Natural killer cell treated with Interleukin-12 subunit alpha and Interleukin-12 subunit beta and Interleukin-15 and Interleukin-18, amount 100 ng/mL, for 72 hours (primary cell): ENCODE measurements at regions not wholly inside any gene's neighbourhood (a gene's known extent, or its start where the extent isn't known, plus 50 kb on each side); places are given as distances from the start of the nearest gene placed in this dataset.

Experiments used
- ATAC-seq, 2 donors: fragments of 150-1000 bp; cut with Tn5 transposase in 1 of 2; sonication (Bioruptor Pico), chemical (Tn5 transposase) in 1 of 2; 2 replicates each; pipeline ENCODE4 v1.10.0; 2021
- DNase-seq: peaks from one replicate; pipeline ENCODE4 v3.0.0; 2022; ENCODE audit warnings: low spot score
- H3K27ac Mint-ChIP-seq, 2 donors: 1 replicate in 1 of 2; 2 replicates in 1 of 2; pipeline ENCODE4 v1.8.0; 2022; ENCODE audit warnings: mixed read lengths in 2 of 2, mild to moderate bottlenecking in 1 of 2, moderate library complexity in 1 of 2
- H3K27me3 Mint-ChIP-seq, 2 donors: 1 replicate in 1 of 2; 2 replicates in 1 of 2; pipeline ENCODE4 v1.8.0; 2022; ENCODE audit warnings: mixed read lengths in 2 of 2
- H3K36me3 Mint-ChIP-seq: one replicate; pipeline ENCODE4 v1.8.0; 2022; ENCODE audit warnings: mixed read lengths
- H3K4me1 Mint-ChIP-seq, 2 donors: 1 replicate in 1 of 2; 2 replicates in 1 of 2; pipeline ENCODE4 v1.8.0; 2022; ENCODE audit warnings: low read depth in 2 of 2, mixed read lengths in 2 of 2, mild to moderate bottlenecking in 1 of 2
- H3K4me3 Mint-ChIP-seq: one replicate; pipeline ENCODE4 v1.8.0; 2022; ENCODE audit warnings: mixed read lengths
- H3K9me3 Mint-ChIP-seq: 2 replicates; pipeline ENCODE4 v1.8.0; 2022; ENCODE audit warnings: mixed read lengths

GRCh38 chr6:45807311-45808041 lies 208.2 kb downstream of the CLIC5 start:
- Mint-ChIP-seq H3K27me3 (peaks cover 1 to 14% of the 10 kb centered on the region in 2 donors), H3K36me3 (peaks cover 4% of the 10 kb centered on the region), H3K4me1 (peaks cover 0 to 15% of the 10 kb centered on the region in 2 donors), H3K27ac (no peak overlapping the region), H3K4me3 (no peak overlapping the region), H3K9me3 (no peaks in the 10 kb centered on the region)
- ATAC-seq (no peak), DNase-seq (no peak)

DNA sequence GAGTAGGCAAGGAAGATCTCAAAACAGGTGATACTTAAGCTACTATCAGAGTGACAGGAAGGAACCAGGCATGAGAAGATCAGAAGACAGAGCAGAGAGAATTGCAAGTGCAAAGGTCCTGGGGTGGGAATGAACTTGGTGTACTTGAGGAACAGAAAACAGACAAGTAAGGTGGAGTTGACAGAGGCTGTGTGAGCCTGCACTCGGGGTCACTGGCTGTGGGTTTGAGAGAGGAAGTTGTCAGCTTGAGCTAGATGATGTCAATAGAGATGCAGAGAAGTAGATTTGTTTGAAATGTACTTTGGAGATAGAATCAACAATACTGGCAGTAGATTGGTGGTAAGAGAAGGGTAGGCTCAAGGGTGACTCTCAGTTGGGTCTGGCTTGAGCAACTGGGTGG lies 209.5 kb downstream of the CLIC5 start:
- no peak for ATAC-seq
- peaks cover 3 to 28% of the 10 kb centered on the region in 2 donors for H3K4me1 Mint-ChIP-seq

DNA sequence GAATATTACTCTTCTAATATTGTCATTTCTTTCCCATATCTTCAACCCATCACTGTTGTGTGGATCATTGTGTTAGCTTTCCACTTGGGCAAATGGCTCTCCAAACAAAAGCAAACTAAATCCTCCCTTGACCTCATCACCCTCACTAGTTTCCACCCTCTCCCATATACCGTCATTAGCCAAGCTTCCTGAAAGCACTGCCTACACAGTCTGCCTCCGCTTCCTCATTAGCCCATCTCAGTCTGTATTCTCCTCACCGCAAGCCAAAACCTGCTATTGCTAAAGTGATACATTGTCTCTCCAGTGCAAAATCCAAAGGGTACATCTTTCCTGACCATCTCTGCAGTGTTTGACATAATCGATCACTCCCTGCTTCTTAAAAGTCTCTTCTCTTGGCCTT lies 212.6 kb downstream of the CLIC5 start:
- Mint-ChIP-seq H3K36me3 (peaks cover 6% of the 10 kb centered on the region), H3K9me3 (no peaks in the 10 kb centered on the region), H3K27ac (no peak overlapping the region), H3K4me3 (no peak overlapping the region), H3K27me3 (peaks cover 0 to 3% of the 10 kb centered on the region in 2 donors), H3K4me1 (peaks cover 5 to 25% of the 10 kb centered on the region in 2 donors)
- DNase-seq (no peak), ATAC-seq (no peak)

More for the DNA sequence above, 209.5 kb downstream of the CLIC5 start:
- H3K27ac Mint-ChIP-seq: no peak overlapping the region
- H3K9me3 Mint-ChIP-seq: no peaks in the 10 kb centered on the region
- no peak overlapping the region for H3K4me3 Mint-ChIP-seq
- peaks cover 4% of the 10 kb centered on the region for H3K36me3 Mint-ChIP-seq
- H3K27me3 Mint-ChIP-seq: peaks cover 0 to 8% of the 10 kb centered on the region in 2 donors
- no peak for DNase-seq

DNA sequence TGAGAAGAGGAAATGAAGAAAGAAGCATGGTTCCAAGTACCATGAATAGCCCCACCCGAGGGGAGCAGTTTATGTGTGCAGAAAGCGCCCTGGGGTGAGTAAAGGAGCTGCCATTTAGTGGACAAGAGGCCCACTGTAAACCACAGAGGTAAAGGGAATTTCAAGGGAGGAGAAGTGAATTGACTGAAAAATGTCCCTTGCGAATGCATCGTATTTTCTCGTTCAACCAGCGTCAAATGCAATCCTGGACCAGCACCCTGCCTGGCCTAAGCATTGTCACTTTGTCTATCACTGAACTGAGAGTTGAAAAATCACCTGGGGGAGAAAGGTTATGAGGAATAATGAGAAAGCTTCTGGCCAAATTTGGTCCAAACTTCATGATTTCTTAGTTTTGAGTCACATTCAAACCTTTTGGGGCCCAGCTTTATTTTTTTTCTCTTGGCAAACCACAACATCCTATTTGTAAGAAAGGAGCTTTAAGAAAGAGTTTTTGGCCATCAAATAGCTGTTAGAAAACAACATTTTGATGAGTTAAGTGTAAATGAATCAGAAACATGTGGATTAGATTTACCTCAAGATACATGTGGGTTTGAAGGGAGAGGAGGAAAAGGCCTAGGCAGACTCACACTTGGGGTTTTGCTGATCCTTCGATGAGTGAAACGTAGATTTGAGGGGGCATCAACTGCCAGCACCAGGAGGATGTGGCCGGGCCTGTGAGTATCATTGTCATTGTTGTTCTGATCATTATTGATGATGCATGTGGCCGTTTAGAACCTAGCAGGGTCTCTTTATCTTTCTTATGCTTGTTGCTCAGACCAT lies 214.0 kb downstream of the CLIC5 start:
- H3K36me3 Mint-ChIP-seq: peaks cover 6% of the 10 kb centered on the region
- H3K27me3 Mint-ChIP-seq: peaks cover 0 to 3% of the 10 kb centered on the region in 2 donors
- no peaks in the 10 kb centered on the region for H3K9me3 Mint-ChIP-seq
- peak; percentile 63 for DNase-seq
- peak; percentile 88 to 93 for ATAC-seq
- H3K4me3 Mint-ChIP-seq: peak overlapping the region; percentile 69
- H3K4me1 Mint-ChIP-seq: peaks cover 5 to 25% of the 10 kb centered on the region in 2 donors
- H3K27ac Mint-ChIP-seq: peak overlapping the region in 1 of 2 donors; percentile 49

GRCh38 chr6:45800911-45801310 lies 214.7 kb downstream of the CLIC5 start:
- H3K27ac Mint-ChIP-seq: peak overlapping the region in 1 of 2 donors; percentile 49

DNA sequence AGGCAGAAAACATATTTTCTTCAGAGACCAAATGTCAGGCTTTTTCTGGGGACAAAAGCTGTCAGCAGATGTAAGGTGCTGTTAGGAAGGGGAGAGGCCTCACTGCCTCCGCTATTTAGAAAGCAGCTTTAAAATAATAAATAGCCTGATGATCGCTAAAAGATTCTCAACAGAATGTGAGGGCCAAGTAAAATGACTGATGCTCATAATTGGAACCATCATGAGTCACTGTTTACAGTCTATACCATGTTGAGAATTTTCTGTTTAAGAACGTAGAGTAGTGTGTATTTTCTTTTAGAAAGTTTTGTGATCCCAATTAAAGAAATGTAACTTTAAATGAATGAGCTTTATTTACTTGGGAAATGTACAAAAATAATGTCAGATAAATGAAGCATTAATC lies 220.0 kb downstream of the CLIC5 start:
- H3K27me3 Mint-ChIP-seq: peaks cover 4 to 7% of the 10 kb centered on the region in 2 donors
- peaks cover 0 to 10% of the 10 kb centered on the region in 2 donors for H3K4me1 Mint-ChIP-seq
- H3K4me3 Mint-ChIP-seq: no peak overlapping the region
- ATAC-seq (no peak), DNase-seq (no peak)
- H3K36me3 Mint-ChIP-seq: peaks cover 6% of the 10 kb centered on the region
- H3K9me3 Mint-ChIP-seq: no peaks in the 10 kb centered on the region
- no peak overlapping the region for H3K27ac Mint-ChIP-seq

More at GRCh38 chr6:45800911-45801310, 214.7 kb downstream of the CLIC5 start:
- Mint-ChIP-seq H3K27me3 (peaks cover 0 to 3% of the 10 kb centered on the region in 2 donors), H3K4me3 (peak overlapping the region; percentile 69), H3K36me3 (peaks cover 6% of the 10 kb centered on the region), H3K9me3 (no peaks in the 10 kb centered on the region), H3K4me1 (peaks cover 5 to 25% of the 10 kb centered on the region in 2 donors)
- DNase-seq: no peak
- no peak for ATAC-seq

DNA sequence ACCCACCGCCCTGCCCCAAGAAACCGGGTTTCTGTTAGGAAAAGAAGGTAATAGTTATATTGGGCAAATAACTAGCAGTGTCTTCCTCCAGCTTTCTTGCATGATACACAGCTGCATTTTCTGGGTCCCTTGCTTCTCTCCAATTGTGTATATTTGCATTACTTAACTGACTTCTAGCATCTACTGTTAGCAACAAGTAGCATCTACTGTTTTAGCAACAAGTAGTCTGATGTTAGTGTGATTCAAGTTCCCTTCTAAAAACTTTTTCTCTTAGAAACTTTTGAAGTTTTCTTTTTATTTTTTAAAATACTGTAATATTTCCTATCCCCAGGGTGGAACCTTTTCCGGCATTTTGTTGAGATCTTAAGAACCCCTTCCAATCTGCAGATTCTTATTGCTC lies 221.2 kb downstream of the CLIC5 start:
- no peak for ATAC-seq
- no peak for DNase-seq
- Mint-ChIP-seq H3K27me3 (peaks cover 4 to 7% of the 10 kb centered on the region in 2 donors), H3K9me3 (no peaks in the 10 kb centered on the region), H3K4me3 (no peak overlapping the region), H3K27ac (no peak overlapping the region), H3K4me1 (peaks cover 0 to 3% of the 10 kb centered on the region in 2 donors), H3K36me3 (no peaks in the 10 kb centered on the region)

DNA sequence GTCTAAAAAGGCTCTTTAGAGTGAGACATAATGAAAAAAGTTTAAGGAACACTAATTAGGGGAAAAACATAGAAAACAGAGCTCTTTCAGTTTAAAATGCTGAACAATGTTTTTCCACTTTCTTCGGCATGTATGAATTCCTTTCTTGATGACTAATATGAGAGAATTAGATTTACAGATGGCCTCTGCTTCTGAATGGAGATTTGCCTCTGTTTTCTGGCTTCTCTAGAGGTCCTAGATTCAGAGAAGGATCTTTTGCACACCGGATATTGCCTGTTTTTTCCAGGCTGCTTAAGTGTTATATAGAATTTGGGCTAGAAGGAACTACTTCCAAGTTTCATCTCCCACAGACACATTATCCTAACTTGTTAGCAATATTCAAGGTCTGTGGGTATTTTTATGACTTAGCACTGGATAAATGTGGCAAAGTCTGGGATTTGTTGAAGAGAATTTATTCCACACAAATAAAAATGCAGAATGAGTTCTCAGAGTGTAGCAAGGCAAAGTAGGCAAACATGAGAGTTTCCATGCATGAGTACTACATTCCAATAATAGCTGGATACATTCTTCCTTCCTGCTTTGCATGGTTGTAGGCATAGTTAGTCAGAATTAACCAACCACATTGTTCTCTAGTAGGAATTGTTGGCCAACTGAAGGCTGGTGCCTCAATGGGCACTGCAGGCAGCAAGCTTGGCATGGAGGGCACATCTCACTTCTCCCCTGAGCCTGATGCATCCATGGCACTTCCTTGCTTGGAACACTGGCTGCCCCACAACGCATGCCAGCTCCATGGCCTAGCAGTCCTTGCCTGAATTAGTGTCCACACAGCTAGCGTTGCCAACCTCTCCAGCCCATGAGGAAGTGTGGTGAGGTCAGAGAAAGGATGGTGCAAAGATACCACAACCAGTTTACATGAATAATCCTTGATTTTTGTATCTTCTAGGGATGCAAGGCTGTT lies 224.2 kb downstream of the CLIC5 start:
- H3K4me1 Mint-ChIP-seq: peaks cover 0 to 3% of the 10 kb centered on the region in 2 donors
- no peaks in the 10 kb centered on the region for H3K9me3 Mint-ChIP-seq
- H3K27ac Mint-ChIP-seq: no peak overlapping the region
- H3K27me3 Mint-ChIP-seq: peaks cover 4 to 7% of the 10 kb centered on the region in 2 donors
- no peak overlapping the region for H3K4me3 Mint-ChIP-seq
- ATAC-seq (no peak), DNase-seq (no peak)
- no peaks in the 10 kb centered on the region for H3K36me3 Mint-ChIP-seq

DNA sequence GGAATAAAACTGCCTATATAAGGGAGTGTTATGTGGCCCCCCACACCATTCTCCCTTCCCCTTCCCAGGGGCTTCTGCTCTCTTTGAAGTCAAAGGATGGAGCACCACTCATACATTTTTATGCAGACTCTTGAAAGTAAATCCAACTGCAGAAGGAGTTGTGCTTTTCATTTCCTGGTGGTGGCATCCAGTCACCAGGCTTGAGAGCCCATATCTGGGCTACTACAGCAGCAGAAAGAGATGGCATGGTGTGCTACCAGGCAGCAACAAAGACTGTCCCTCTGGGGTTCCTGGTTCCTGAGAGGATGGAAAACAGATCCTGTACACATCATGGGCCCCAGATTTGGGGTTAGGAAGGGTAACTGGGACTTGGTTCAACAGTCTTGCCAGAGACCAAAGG lies 226.4 kb downstream of the CLIC5 start:
- no peak for DNase-seq
- Mint-ChIP-seq H3K4me1 (no peaks in the 10 kb centered on the region), H3K9me3 (no peaks in the 10 kb centered on the region), H3K36me3 (no peaks in the 10 kb centered on the region), H3K4me3 (no peak overlapping the region), H3K27ac (no peak overlapping the region), H3K27me3 (peaks cover 0 to 4% of the 10 kb centered on the region in 2 donors)
- no peak for ATAC-seq

DNA sequence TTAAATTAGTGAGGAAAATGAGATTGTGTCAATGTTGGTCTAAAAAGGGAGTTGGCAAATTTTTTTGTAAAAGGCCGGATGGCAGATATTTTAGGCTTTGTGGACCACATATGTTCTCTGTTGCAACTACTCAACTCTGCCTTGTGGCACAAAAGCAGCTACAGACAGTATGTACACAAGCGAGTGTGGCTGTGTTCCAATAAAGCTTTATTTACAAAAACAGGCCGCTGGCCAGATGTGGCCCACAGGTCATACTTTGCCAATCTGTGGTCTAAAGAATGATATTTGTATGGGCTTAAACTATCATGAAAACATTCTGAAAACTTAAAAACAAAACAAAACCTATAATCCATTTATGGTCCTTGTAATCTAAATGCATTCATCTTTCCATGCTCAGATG lies 228.3 kb downstream of the CLIC5 start:
- Mint-ChIP-seq H3K9me3 (no peaks in the 10 kb centered on the region), H3K4me1 (no peaks in the 10 kb centered on the region), H3K27me3 (peaks cover 0 to 2% of the 10 kb centered on the region in 2 donors), H3K27ac (no peak overlapping the region), H3K36me3 (no peaks in the 10 kb centered on the region), H3K4me3 (no peak overlapping the region)
- ATAC-seq (no peak), DNase-seq (no peak)

DNA sequence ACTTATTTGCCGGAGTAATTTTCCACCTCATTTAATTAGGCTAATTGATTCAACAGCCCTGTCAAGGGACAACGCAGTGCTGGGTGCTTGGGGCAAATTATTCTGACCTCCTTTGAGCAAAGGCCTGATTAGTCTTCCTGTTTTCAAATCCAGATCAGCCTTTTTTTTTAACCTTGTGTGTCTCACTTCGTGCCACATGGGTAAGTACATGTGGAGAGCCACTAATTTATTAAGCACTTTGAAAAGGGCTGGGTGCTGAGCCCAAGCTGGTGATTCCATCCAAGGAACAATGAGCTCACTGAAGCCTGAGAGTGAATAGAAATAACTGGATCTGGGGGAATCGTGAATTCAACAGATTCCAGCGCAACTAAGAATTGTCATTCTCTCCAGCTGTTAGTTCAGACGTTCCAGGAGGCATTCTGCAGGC lies 229.3 kb downstream of the CLIC5 start:
- no peaks in the 10 kb centered on the region for H3K36me3 Mint-ChIP-seq
- no peaks in the 10 kb centered on the region for H3K4me1 Mint-ChIP-seq
- DNase-seq: no peak

DNA sequence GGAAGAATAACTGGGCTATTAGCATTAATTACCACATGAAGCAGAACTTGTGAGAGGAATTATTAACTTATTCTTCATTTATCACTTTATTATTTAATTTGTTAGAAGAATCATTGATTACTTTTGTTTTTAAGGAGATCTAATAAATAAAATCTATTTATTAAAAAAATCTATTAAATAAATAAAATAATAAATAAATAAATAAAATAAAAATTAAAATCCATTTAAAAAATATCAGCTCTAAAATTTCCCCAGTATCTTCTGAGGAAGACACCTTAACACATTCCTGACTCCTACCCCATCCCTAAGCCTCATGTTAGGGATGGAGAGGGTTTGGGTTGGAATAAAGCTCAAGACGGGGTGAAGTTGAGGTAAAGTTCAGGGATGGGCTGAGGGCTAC lies 231.4 kb downstream of the CLIC5 start:
- Mint-ChIP-seq H3K36me3 (no peaks in the 10 kb centered on the region), H3K4me3 (no peak overlapping the region), H3K27ac (no peak overlapping the region), H3K9me3 (no peaks in the 10 kb centered on the region), H3K27me3 (peaks cover 0 to 6% of the 10 kb centered on the region in 2 donors), H3K4me1 (no peaks in the 10 kb centered on the region)
- DNase-seq (no peak), ATAC-seq (no peak)

More for the DNA sequence above, 229.3 kb downstream of the CLIC5 start:
- Mint-ChIP-seq H3K27me3 (peaks cover 0 to 2% of the 10 kb centered on the region in 2 donors), H3K9me3 (no peaks in the 10 kb centered on the region), H3K27ac (no peak overlapping the region), H3K4me3 (no peak overlapping the region)
- no peak for ATAC-seq

DNA sequence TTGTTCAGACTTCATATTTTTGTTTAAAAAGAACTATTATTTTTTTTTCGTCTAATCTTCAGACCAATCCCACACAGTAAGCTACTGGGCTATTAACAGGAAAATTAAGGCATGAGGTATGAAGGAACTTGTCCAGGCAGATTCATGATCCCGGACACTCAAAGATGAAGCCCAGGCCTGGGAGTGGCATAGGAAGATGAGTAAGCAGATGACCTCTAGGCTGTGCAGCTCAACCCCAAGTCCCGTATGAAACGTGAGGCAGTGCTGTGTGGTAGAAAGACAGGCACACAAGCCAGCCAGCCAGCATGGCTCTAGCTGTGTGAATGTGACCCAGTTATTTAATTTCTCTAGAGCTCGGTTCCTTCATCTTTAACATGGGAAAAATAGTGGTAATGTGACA lies 231.9 kb downstream of the CLIC5 start:
- no peak for ATAC-seq
- peaks cover 5% of the 10 kb centered on the region for H3K9me3 Mint-ChIP-seq

More for the DNA sequence above, 231.9 kb downstream of the CLIC5 start:
- Mint-ChIP-seq H3K4me1 (no peaks in the 10 kb centered on the region), H3K27me3 (peaks cover 5 to 6% of the 10 kb centered on the region in 2 donors), H3K36me3 (no peaks in the 10 kb centered on the region), H3K4me3 (no peak overlapping the region), H3K27ac (no peak overlapping the region)
- DNase-seq: no peak
